Osteoblast (primary cell): ENCODE measurements at regions not wholly inside any gene's neighbourhood (a gene's known extent, or its start where the extent isn't known, plus 50 kb on each side); places are given as distances from the start of the nearest gene placed in this dataset.

ENCODE experiments used
- DNase-seq: peaks from one replicate; pipeline ENCODE4 v3.0.0; 2011; ENCODE audit warnings: low spot score, mixed read lengths; ENCODE audit not compliant: insufficient read length; ENCODE audit errors: missing footprints
- H2AFZ ChIP-seq: 2 replicates; pipeline ENCODE4 v1.6.0; 2011; ENCODE audit warnings: mild to moderate bottlenecking, low read length
- H3K27ac ChIP-seq: 2 replicates; pipeline ENCODE4 v1.5.1; 2011; ENCODE audit warnings: mild to moderate bottlenecking, low read depth, low read length, moderate library complexity
- H3K27me3 ChIP-seq: 2 replicates; pipeline ENCODE4 v1.6.0; 2012; ENCODE audit warnings: mild to moderate bottlenecking, control low read depth, inconsistent platforms, low read length, moderate library complexity; ENCODE audit not compliant: insufficient read depth
- H3K36me3 ChIP-seq: 2 replicates; pipeline ENCODE4 v1.5.1; 2011; ENCODE audit warnings: mild to moderate bottlenecking, low read length, control low read depth, moderate library complexity; ENCODE audit not compliant: insufficient read depth
- H3K4me1 ChIP-seq: 2 replicates; pipeline ENCODE4 v1.5.1; 2011; ENCODE audit warnings: mild to moderate bottlenecking, low read length, control low read depth, moderate library complexity; ENCODE audit not compliant: insufficient read depth
- H3K4me2 ChIP-seq: 2 replicates; pipeline ENCODE4 v1.6.0; 2011; ENCODE audit warnings: mild to moderate bottlenecking, low read length; ENCODE audit not compliant: insufficient read depth
- H3K4me3 ChIP-seq: fragments of 200-600 bp; sonication (generic); 3 replicates; pipeline ENCODE4 v1.5.1; 2012; ENCODE audit warnings: mild to moderate bottlenecking, low read length, inconsistent platforms; ENCODE audit not compliant: insufficient read depth
- H3K79me2 ChIP-seq: 2 replicates; pipeline ENCODE4 v1.6.0; 2012; ENCODE audit warnings: mild to moderate bottlenecking, low read length, control low read depth, inconsistent platforms; ENCODE audit not compliant: insufficient read depth
- H3K9me3 ChIP-seq: 2 replicates; pipeline ENCODE4 v1.5.1; 2011; ENCODE audit warnings: low read depth, low read length, control low read depth
- H4K20me1 ChIP-seq: 2 replicates; pipeline ENCODE4 v1.6.0; 2012; ENCODE audit warnings: mild to moderate bottlenecking, low read length, control low read depth; ENCODE audit not compliant: insufficient read depth
- TF ChIP-seq, protein P1 (sequence below): IDR thresholded peaks from 2 replicates; pipeline ENCODE4 v1.5.1; 2011; ENCODE audit warnings: mild to moderate bottlenecking, low read depth, low read length, moderate library complexity; ENCODE audit errors: extremely low read depth

DNA sequence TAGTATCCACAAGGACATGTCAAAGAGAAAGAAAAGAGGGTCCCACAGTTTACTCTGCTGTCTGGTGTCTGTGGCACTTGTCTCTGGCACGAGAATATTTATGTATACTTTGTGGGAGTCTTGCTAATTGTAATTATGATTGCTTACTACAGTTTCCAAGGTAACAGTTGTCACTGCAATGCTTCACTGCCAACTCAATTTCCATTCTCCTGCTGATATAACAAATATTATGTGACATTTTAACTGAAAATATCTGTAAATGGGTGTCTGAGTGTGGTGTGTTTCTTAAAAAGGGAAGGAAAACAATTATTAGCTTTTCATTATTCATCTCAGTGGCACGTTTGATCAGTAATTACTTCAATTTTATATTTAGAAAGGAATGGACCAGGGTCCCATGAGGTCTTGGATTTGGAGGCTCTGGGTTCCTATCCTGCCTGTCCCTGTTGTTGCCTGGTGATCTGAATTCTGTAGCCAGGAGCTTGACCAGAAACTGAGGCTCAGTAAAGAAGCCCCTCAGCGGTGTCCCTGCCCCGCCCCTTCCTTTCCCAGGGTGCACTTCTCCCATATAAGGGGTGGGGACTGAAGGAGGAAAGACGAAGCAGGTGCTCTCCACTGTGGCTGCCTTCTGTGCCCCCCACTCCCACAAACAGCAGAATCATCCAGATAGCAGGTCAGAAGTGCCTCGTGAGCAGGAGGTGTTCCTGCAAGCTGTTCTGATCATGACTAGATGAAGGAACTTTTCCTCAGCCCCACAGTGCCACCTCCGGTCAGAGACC is 137.3 kb upstream of the KIF2A start:
- Histone ChIP-seq H2AFZ (no peak overlapping the region), H4K20me1 (no peaks in the 10 kb centered on the region), H3K4me3 (no peak overlapping the region), H3K27ac (no peak overlapping the region), H3K4me1 (no peaks in the 10 kb centered on the region), H3K79me2 (no peaks in the 10 kb centered on the region), H3K9me3 (no peaks in the 10 kb centered on the region), H3K27me3 (no peaks in the 10 kb centered on the region), H3K4me2 (no peak overlapping the region), H3K36me3 (no peaks in the 10 kb centered on the region)
- no peak for DNase-seq
- TF ChIP-seq, protein P1, sequence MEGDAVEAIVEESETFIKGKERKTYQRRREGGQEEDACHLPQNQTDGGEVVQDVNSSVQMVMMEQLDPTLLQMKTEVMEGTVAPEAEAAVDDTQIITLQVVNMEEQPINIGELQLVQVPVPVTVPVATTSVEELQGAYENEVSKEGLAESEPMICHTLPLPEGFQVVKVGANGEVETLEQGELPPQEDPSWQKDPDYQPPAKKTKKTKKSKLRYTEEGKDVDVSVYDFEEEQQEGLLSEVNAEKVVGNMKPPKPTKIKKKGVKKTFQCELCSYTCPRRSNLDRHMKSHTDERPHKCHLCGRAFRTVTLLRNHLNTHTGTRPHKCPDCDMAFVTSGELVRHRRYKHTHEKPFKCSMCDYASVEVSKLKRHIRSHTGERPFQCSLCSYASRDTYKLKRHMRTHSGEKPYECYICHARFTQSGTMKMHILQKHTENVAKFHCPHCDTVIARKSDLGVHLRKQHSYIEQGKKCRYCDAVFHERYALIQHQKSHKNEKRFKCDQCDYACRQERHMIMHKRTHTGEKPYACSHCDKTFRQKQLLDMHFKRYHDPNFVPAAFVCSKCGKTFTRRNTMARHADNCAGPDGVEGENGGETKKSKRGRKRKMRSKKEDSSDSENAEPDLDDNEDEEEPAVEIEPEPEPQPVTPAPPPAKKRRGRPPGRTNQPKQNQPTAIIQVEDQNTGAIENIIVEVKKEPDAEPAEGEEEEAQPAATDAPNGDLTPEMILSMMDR: no peak

DNA sequence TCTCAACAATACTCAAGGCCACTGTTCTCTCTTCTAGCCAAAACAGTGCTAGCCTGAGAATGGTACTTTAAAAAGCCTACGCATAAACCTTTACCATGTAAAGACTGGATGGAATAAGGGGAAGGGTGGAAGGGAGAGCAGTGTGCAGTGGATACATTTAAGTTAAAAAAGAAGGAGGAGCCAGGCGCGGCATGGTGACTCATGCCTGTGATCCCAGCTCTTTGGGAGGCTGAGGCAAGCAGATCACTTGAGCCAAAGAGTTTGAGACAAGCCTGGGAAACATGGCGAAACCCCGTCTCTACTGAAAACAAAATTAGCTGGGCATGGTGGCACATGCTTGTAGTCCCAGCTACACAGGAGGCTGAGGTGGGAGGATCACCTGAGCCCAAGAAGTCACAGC is 127.7 kb upstream of the KIF2A start:
- Histone ChIP-seq H3K27ac (no peak overlapping the region), H3K79me2 (no peaks in the 10 kb centered on the region), H3K4me3 (no peak overlapping the region), H3K9me3 (no peaks in the 10 kb centered on the region), H3K4me2 (no peak overlapping the region), H3K27me3 (no peaks in the 10 kb centered on the region), H4K20me1 (no peaks in the 10 kb centered on the region), H2AFZ (no peak overlapping the region), H3K4me1 (no peaks in the 10 kb centered on the region), H3K36me3 (no peaks in the 10 kb centered on the region)
- TF ChIP-seq, protein P1: no peak
- no peak for DNase-seq

DNA sequence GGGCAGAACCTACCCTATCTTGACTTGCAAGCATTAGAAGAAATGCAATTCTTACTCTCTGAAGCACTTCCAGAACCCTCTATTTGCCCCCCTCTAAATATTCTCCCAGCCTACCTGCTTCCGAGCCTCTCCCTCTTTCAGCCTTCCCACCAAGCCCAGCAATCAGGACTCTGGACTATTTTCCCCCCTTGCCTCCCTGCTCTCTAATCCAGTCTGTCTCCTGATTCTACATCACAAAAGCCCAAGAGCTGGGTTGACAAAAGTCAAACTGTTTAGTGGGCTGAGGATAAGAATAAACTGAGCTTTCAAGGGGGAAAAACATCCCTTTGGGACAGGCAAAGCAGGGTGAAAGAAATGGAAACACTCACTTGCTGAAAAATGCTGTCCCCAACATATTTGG is 123.2 kb upstream of the KIF2A start:
- H3K36me3 ChIP-seq: no peaks in the 10 kb centered on the region
- no peaks in the 10 kb centered on the region for H3K27me3 ChIP-seq
- H3K4me1 ChIP-seq: no peaks in the 10 kb centered on the region
- TF ChIP-seq, protein P1: no peak
- no peaks in the 10 kb centered on the region for H4K20me1 ChIP-seq
- no peak overlapping the region for H3K27ac ChIP-seq
- H3K79me2 ChIP-seq: no peaks in the 10 kb centered on the region
- no peak overlapping the region for H2AFZ ChIP-seq
- H3K4me2 ChIP-seq: no peak overlapping the region
- no peak for DNase-seq
- no peaks in the 10 kb centered on the region for H3K9me3 ChIP-seq
- no peak overlapping the region for H3K4me3 ChIP-seq

DNA sequence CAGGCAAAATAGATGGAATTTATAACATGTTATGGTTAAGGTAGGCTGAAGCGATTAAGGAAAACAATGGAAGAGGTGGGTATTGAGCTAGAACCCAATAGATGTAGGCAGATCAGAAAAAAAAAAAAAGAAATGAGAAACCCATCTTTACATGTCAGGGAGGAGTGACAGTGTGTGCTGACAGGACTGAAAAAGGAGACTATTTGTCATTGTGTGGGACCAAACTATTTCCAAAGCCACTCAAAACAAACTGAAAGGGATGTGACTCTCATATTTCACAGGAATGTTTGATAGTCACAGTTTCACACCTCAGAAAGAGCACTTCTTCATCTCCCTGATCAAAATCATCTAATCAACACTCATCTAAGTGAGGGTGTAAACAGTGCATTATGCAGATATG is 122.3 kb upstream of the KIF2A start:
- no peaks in the 10 kb centered on the region for H3K9me3 ChIP-seq
- no peaks in the 10 kb centered on the region for H3K4me1 ChIP-seq
- no peak overlapping the region for H2AFZ ChIP-seq
- no peaks in the 10 kb centered on the region for H4K20me1 ChIP-seq
- H3K4me3 ChIP-seq: no peak overlapping the region
- TF ChIP-seq, protein P1: no peak
- H3K27ac ChIP-seq: no peak overlapping the region
- no peak for DNase-seq
- no peaks in the 10 kb centered on the region for H3K79me2 ChIP-seq
- no peaks in the 10 kb centered on the region for H3K27me3 ChIP-seq
- H3K36me3 ChIP-seq: no peaks in the 10 kb centered on the region
- H3K4me2 ChIP-seq: no peak overlapping the region
